ENCODE measurements at regions not wholly inside any gene's neighbourhood (a gene's known extent, or its start where the extent isn't known, plus 50 kb on each side); places are given as distances from the start of the nearest gene placed in this dataset.

DNA sequence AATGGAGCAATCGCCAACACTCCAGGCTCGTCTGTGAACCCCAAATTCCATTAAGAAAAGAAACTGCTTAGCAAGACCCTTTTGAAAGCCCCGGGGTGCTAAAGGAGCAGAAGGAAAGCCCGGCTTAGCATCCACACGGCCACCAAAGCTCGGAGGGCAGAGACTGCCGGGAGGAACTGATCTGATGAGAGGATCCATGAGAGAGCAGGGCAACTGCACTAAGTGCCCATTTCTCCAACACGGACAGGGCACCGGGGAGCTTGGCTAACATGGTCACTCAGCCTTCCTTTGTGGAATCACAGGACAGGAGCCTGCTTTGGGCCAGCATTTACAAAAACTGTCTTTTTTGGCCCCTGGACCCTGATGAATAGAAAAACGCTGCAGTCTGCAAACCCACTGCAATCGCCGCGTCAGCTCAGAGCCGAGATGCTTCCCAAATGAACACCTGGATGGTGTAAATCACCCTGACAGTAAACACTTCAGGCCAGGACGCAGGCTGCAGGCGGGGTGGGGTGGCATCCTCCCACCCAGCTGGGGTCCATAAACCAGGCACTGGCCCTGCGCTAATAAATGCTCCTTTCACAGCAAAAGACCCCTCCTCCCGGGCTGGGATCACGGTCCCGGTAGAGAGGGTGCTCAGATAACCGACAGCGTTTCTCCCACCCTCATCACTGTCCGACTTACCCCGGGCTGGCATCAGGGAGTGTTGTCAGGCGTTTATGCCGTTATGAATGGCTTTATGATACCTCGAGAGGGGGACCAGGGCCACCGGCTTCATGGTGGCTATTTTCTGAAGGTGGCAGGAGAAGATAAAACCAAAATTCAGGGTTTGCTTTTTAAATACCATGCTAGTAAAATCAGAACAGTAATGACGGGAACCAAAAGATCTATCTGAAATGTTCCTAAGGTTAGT lies 299.5 kb downstream of the IRF8 start:
- no peak for DNase-seq (ENCODE audit: low spot score)

DNA sequence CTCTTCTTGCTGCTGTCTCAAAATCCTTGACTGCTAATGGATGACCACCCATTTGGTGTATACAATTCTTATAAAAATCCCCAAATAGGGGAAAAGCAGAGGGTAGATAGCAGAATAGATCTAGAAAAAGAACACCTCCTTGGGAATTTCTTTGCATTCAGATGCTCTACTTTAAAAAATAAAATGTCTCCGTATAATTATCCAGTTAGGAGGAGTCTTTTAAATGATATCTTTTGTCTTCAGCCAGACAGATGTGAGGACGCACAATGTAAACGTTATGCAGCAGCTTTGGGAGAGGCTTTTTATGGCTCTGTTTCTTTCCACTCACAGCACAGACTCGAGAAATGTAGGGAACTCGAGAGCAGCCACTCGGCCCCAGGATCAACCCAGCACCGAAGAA lies 300.2 kb downstream of the IRF8 start:
- no peak for DNase-seq (ENCODE audit: low spot score)

DNA sequence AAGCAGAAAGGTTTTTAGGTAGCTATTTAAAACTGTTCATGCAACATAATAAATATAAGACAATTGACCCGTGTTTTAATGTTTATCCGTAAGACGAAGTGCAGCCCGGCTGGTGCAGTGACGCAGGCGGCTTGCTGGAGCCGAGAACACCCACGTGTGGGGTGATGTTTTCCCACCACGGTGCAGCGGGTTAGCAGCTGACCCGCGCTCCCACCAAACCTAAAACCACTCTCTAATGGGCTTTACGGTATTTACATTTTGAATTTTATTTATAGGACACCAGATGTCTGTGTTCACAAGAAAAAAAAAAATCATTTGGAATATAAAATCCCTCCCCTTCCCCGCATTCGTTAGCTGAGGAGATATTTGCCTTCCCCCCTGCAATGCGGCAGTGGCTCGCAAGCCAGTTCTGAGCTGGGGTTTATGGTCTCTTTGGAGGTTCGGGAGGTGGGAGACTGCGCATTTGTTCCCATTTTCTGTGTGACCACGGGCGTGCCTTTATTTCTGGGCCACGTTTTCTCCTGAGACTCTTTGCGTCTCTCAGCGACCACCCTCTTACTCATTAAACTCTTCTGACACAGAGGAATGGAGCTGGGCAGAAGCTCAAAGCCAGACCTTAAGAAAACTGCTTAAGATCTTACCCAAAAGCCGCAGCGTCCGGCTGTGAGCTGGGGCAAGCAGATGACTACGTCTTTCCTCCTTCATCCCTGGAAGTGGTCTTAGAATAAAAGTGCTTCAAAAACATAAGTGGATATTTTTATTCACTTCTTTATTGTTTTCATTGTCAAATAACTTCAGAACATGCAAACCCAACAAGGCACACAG lies 301.1 kb downstream of the IRF8 start:
- no peak for DNase-seq (ENCODE audit: low spot score)

DNA sequence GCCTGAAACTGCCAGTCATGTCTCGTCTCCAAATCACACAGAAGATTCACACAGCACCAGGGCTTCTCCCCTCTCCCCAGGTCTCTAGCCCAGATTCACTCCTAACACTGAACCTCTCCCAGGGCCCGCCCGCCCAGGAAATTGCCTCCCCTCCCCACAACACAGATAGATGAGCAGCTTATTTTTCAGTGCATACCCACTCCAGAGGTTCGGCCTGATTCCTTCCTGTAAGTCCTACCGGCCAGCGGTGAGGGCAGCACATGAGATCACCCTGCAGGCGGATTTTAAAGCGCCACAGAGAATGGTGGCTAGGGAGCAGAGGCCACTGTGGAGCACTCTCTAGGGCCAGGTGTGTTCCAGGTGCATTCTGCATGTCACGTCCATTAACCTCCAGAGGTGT lies 301.8 kb downstream of the IRF8 start:
- DNase-seq (ENCODE audit: low spot score), result no peak

DNA sequence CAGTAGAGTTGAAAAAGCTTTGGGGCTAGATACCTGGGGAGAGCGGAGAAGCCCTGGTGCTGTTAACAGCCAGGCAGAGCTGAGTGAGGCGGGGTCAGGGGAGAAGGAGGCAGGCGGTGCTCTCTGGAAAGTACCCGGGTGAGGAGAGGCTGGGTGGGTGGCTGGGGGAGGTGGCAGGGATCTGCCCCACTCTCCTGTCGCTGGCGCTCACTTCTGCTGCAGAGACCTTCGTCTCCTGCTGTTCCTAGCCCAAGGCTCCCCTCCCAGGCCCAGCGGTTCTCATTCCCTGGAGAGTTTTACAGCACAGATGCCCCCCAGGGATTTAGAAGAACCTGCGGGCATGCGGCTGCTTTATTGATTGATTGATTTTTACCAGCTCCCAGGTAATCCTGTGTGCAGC lies 302.8 kb downstream of the IRF8 start:
- DNase-seq (ENCODE audit: low spot score), result no peak

DNA sequence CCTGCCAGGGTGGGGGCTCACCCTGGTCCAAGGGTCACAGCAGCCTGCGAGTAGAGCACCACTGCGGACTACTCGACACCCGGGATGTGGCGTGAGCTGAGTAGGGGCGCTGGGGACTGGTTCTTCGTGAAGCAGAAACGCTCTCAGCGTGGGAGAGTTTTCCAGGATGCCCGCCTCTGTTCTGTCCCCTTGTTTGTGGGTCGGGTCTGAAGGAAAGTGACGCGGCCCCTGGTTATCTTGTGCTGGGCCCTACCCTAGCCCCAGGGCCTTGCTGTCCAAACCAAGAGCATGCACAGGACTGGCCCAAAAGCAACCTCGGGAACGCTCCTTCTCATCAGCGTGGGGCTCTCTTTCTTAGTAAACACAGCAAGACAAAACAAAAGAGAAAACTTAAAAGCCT lies 303.3 kb downstream of the IRF8 start:
- DNase-seq (ENCODE audit: low spot score), result no peak

DNA sequence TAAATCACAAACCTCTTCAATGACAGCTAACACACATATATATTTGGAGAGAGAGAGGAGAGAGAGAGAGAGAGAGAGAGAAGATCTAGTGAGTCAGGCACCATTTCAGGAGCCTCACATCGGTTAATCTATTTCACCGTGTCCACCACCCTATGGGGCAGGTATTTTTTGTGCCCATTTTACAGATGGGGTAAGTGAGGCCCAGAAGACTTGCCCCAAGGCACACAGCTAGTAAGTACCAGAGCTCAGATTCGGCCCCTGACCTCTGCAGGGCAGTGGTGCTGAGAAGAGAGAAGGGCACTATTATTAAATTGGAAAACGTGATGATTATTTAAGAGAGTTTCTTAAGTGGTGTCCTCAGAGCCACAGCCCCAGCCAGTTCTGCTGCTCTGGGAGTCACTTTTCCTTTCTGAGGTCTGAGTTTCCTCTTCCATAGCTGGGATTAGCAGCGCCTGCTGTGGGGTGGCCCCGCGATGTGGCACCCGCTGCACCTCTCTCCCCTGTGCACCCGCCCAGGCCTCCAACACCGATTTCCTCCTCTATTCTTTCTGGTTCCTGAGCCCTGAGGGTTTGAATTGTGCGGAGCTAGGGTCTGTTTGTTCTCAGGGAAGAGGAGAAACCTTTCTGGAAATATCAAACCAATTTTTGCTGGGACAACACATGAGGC lies 303.9 kb downstream of the IRF8 start:
- DNase-seq (ENCODE audit: low spot score), result no peak

DNA sequence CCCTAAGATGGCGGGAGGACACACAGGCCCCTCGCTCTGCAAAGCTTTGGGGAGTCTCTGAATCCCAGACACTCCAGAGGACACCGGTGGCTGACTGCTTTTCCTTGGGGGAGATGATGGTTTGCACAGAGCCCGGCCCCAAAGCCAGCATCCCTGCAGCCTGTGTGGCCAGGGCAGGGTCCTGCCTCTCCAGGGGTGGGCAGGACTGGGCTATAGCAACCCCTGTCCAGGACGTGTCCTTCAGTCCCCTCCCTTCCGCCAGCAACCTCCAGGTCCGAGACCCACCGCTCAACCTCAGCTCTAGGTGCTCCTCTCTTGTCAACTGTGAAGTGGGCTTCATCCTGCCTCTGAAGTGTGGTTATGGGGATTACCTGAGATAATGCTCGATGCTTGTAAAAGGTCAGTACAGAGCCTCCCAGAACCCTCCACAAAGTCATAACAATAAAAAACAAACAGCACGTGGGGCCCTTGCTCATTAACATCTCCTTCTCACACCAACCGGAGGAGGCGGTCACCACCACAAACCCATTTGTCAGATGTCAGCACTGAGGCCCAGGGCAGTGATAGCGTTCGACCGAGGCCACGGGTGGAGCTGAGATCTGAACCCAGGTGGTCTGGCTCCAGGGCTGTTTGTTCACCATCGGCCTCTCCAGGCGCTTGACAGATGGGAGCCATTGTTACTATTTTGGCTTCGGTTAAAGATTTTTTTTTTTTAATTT lies 304.8 kb downstream of the IRF8 start:
- DNase-seq (ENCODE audit: low spot score), result no peak

DNA sequence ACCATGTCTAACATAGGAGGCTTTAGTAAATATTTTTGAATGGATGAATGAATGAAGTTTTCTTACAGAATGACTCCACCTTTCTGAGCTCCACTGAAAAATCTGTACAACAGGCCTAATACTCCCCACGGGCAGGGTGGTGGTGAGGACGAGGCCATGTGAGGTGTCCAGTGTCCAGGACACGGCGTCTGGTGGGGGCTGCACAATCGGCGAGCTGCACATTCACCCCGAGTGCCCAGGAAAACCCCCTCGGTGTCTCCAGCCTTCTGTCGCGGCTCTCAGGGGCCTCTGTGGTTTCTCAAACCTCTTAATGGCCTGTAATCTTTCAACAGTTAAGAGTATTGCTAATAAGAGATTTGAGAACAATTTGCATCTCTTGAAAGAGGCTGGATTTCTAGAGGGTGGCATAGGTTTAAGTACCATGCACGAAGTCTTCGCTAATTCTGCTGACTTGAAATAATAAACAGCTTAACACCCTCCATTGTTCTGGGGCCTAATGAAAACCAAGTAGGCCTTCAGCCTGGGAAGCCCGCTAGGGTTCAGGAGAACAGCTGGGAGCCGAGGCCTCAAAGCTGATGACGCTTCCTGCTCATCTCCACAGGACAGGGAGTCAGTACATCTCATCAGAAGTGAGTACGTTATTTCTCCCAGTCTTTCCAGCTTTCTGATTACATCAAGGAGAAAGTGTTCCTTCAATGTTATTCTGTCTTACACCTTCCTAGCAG lies 304.6 kb upstream of the FOXF1 start:
- no peak for DNase-seq (ENCODE audit: low spot score)

DNA sequence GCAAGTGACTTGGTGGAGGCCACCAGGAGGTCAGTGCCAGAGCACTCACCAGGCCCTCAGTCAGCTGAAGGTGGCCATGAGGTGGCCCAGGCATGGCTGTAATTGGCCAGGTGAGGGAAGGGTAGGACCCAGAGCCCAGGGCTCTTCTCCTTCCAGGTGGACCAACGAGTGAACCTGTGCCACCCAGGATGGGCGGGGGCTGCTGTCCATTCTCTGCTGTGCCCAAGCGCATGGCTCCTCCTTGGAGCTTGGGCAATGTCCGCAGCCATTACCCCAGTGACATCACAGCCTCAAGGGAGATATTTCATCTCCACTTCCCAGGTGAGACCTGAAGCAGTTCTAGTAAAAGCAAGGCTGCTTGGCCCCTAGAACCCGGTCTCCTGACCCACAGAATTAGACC lies 303.0 kb upstream of the FOXF1 start:
- no peak for DNase-seq (ENCODE audit: low spot score)

DNA sequence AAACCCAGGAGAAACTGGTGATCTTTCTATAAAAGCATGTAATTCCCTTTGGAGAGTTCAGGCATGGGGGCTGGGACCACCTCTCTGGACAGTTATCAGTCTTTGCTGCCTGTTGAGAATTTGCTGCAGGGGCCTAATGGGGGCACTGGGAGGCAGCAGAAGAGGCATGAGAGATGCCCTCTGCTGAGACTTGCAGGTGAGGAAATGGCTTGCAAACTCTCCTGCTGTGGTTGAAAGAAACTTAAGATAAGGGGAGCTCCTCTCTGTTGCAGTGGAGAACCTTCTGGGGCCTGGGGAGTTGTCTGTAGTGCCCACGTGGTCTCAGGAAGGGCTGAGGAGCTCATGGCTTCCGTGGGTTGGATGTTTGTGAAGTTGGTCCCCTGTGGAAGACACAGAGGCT lies 301.1 kb upstream of the FOXF1 start:
- no peak for DNase-seq (ENCODE audit: low spot score)

DNA sequence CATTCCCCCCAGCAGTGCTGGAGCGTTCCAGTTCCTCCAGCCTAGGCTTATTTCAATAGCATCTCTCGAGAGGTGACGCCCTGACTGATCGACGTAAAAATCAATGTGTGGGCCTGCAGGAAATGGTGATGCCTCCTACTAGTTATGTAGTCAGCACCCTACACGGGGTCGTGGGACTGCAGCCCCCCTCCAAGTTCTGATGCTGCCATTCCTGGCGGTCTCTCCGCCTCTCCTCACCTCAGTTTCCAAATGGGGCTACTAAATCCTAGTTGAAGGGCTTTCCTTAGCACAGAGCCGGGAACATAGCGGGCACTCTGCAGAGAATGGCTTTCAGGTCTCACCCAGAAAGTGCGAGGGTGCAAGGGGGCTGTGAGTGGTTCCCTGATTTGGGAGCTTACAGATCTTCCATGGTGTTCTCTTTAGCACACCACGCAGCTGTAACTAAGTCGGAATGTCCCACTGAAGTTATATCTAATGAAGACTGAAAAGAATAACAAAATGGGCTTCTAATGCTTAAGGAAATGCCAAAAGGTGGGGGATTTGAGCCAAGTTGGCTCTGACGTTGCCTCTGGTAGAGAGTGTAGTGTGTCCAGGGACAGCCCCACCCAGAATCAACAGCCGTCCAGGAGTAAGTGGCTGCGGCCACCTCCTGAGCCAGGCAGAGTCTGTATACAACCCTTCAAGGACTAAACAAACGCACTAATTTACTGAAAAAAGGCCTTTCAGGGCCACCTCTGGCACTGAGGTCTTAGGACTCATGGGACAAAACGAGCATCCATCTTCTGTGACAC lies 299.7 kb upstream of the FOXF1 start:
- no peak for DNase-seq (ENCODE audit: low spot score)

DNA sequence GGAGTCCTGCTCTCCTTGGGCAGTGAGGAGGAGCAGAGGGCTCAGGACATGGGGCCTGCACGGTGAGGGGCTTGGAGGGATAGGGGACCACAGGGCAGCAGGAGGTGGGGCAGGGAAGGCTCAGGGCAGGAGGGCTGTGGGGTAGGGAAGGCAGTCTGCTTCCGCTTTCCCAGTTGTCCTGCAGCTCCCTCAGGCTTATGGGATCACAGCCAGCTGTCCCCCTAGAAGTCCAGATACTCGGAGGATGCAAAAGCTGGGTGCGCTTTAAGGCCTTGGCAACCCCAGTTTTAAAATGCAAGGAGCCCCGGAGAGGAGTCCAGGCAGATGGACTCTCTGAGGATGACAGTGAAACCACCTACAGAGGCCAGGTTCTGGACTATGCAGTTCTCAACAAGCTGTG lies 299.1 kb upstream of the FOXF1 start:
- no peak for DNase-seq (ENCODE audit: low spot score)

DNA sequence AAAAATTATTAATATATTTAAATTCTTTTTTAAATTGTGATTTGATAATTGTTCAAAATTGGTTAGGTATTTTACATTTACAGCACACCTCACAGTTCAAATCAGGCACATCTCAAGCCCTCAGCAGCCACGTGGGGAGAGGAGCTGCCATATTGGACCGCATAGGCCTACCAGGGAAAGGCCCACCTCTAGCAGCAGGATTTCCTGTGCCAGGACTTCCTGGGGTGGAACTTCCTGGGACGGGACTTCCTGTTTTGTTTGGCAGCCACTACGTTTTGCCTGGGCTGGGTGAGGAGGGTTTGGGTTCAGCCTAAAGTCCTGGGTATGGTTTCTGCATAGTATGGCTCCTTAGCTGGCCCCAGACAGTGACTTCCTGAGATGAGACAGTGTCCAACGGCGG lies 298.5 kb upstream of the FOXF1 start:
- no peak for DNase-seq (ENCODE audit: low spot score)

DNA sequence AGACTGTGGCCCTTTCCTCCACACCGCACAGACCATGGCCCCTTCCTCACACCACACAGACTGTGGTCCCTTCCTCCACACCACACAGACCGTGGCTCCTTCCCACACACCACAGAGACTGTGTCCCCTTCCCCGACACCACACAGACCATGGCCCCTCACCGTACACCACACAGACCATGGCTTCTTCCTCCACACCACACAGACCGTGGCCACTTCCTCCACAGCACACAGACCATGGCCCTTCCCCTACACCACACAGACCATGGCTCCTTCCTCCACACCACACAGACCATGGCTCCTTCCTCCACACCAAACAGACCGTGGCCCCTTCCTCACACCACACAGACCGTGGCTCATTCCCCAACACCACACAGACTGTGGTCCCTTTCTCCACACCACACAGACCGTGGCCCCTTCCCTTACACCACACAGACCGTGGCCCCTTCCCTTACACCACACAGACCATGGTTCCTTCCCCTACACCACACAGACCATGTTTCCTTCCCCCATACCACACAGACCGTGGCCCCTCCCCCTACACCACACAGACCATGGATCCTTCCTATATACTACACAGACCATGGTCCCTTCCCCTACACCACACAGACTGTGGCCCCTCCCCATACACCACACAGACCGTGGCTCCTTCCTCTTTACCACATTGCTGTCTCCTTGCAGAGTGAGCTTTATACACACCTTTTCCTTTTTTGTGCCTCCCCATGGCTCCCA lies 297.5 kb upstream of the FOXF1 start:
- no peak for DNase-seq (ENCODE audit: low spot score)

DNA sequence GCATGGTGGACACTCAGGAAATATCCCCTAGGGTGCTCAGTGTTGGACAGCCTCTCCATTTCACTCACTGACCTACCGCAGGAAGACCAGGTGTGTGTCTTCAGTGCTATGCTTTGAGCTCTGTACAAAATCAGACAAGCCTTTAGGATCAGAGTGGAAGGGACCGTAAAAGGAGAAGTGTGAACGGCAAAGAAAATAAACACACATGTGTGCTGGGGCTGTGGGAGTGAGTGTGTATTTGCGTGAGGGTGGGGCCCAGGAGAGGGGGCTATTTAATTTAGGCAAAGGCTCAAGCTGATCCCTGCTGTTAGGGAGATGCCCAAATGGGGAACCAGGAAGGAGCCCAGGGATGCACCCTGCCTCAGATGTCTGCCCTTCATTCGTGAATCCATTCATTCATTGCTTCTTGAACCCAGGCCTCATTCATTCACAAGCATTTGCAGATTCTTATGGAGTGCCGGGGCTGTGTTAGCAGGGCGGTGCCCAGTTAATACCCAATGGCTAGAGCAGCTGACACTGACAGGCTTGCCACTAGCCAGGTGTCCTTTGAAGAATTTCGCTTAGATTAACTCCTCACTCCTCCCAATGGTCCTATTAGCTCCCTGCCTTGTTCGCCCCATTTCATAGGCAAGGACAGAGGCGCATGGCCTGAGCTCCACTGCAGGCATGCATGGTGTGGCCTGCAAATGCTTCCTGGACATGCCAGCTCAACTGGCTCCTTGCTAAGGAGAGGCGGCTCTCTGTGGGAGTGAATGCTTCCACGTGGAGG lies 296.7 kb upstream of the FOXF1 start:
- no peak for DNase-seq (ENCODE audit: low spot score)

DNA sequence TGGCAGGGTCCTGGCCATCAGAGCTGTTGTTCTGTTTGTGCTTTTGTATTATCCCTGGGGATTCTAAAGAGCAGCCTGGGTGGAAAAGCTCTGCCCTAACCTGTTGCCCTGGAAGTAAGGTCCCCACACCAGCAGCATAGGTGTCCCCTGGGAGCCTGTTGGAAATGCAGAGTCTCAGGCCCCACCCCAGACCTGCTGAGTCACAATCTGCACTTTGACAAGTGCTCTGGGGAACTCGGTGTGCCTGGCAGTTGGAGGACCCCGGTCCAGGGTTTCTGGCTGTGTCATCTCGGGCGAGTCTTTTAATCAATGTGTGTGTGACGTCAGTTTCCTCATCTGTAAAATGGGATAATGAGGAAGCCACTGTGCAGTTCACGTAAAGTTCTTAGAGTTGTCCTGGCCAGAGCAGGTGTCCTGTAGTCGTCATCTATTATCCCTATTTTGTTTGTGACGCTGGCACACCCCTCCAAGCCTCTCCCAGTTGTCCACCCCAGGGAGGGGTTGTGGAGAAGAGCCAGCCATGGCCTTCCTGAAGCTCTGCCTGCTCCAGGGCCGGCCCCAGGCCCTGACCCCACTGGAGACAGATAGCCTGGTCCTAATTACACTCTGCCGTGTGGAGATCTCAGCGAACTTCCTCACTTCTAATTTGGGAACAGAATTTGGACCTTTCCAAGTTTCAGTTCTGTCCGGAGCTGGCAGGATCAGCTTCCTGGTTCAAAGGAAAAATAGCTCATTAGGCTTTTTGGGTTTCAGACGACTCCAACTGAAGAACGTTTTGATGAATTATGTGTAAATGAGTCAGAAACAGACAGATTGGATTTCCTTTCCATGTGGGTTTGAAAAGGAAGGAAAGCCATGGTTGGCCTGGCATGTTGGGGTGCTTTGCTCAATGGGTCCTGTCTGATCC lies 295.7 kb upstream of the FOXF1 start:
- no peak for DNase-seq (ENCODE audit: low spot score)

All from CD4-positive, alpha-beta T cell treated with Interleukin-2 at 100 ng/mL for 4 hours (primary cell).